ENCODE measurements at regions not wholly inside any gene's neighbourhood (a gene's known extent, or its start where the extent isn't known, plus 50 kb on each side); places are given as distances from the start of the nearest gene placed in this dataset.

DNA sequence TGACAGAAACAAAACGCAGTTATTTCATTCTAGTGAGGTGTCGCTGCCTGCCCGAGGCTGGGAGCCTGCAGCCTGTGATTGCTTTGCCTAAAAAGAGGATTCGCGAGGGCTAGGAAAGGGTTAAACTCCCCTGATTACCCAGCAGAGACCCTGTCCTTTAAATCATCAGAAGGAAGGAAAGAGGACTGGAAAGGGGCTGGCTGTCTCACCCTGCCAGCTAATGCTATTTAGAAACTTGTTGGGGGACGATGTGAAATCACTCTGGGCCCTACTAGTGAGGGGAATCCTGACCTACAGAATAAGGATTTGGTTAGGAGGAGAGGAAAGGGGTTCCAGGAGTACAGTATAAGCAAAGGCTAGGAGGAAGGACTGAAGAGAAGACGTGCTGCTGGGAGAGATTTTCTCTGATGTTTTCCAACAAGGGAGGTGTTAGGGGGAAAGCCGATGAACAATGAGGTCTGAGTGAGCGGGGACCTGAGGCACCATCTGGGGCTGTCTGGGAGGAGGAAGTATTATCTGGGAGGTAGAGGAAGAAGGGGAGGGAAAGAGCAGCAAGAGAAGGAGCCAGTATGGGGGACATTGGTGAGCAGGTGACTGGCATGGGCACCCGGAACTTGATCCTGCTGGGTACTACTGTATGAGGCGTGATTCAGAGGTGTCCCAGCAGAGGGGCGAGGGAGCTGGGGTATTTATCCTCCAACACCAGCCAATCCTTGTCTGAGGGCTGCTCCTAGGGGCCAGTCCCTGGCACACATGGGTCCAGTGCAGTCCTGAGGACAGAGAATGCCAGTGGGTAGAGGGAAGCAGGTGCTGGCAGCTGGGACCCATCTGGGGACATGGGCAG is 55.7 kb upstream of the PTPRS start:
- TF ChIP-seq CTCF (conservative IDR thresholded peaks at IDR 0.05; ENCODE audit: low read depth, low read length) (no peak), EZH2 (IDR thresholded peaks at IDR 0.05; ENCODE audit: borderline replicate concordance, low read depth, low read length, poor library complexity, severe bottlenecking) (no peak)
